ENCODE measurements at regions not wholly inside any gene's neighbourhood (a gene's known extent, or its start where the extent isn't known, plus 50 kb on each side); places are given as distances from the start of the nearest gene placed in this dataset.
"Not testable (repeated sequence)": the region's sequence is repeated elsewhere in the genome, so short reads cannot be mapped to it uniquely, and the experiment has no call there.

DNA sequence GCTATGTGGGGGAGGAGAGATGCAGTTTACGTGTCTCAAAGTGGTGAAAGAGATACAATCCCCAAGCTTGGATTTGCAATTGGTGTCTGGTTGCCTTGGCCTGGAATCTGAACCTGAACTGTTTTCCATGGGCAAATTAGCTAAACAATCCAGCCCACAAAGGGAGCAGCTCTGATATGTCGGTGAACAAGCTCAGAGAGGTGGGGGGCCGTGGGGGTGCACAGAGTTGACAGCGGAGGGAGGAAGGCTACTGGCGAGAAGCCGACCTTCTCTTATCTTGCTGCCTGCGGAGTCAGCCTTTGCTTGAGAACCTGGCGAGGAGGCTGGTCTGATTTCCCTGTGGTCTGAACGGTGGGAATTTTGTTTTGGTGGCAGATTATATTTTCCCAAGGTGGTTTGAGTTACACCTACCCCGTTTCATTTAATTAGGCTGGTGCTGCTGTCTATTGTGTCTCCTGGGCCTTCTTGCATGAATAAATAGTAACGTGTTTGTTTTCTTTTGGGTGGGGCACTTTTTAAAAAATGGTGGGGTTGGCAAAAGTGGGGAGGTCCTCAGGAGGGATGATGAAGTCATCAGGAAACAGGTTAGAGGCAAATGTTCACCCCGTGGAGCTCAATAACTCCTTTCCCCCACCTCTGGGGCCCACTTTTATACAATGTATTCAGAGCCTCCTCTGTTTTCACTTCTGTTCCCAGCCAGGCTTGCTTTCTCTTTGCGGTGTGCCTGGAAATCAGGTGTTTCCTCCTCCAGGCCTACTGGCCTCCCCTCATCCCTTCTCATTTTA is 80.9 kb upstream of the IGFBP5 start:
- DNase-seq (ENCODE audit: low read depth), result no peak

DNA sequence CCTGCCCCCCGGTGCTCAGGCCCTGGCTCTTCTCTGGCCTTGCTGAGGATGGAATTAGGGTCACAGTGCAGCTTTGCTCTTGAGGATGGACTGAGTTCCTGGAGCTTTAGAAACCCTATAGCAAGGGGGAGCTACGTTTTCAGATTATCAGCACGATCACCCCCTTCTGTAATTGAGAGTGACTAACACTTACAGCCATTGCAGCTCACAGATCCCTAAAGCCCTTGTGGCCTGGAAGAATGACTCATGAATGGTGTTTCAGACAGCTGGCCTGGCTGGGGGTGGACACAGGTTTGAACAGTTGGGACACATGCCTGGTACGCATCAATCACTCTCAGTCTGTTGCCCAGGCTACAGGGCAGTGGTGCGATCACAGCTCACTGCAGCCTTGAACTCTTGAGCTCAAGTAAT is 79.7 kb upstream of the IGFBP5 start:
- DNase-seq (ENCODE audit: low read depth), result peak; percentile 100

DNA sequence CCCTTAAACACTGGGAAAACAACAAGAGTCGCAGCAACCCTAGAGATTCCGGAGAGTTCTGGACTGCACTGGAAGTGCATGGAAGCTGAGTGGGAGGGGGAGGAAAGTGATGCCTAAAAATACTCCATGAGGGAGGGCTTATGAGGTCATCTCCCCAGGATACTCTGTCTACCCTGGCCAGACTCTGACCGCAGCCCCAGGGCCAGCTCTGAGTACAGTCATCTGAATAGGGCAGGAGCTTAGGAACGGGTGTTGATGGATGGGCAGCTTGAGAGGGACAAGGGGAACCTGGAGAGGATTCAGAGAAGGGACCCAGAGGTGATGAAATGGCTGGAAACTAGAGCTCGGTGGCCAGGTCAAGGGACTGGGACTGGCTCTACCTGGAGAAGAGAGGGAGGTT is 79.3 kb upstream of the IGFBP5 start:
- DNase-seq (ENCODE audit: low read depth), result peak; percentile 99

DNA sequence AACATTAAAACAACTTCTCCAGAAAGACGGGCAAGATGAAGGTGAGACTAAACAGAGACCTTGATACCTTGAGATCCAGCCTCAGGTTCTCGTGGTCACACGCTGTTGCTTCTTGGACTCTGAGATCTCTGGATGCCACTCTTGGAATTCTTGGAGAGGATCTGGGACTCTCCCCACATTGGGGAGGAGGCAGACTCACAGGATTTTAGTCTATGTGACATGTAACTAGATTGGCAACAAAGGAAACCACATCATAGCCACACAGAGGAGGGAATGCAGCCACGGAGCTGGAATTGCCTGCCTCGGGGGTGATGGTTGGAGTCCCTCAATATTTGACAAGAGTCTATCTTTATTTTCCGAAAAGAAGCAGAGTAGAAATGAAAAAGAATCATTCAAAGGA is 78.8 kb upstream of the IGFBP5 start:
- peak; percentile 93 for DNase-seq (ENCODE audit: low read depth)

DNA sequence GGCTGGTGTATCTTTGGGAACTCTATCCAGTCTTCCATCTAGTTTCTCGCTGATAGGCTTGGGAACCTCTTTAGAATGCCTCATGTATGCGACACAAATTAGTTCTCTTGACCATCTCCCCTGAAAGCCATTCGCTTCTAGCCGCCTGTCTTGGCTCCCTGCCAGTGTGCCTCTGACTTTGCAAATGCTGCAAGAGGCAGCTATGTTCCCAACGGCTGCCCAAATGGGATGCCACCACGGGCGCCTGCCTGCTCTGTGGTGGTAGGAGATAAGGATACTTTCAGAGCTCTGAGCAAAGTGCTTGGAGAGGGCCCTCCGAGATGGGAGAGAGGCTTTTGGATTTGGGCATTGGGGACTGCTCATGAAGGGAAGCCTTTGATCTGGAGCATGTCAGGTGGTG is 77.7 kb upstream of the IGFBP5 start:
- peak; percentile 59 for DNase-seq (ENCODE audit: low read depth)

DNA sequence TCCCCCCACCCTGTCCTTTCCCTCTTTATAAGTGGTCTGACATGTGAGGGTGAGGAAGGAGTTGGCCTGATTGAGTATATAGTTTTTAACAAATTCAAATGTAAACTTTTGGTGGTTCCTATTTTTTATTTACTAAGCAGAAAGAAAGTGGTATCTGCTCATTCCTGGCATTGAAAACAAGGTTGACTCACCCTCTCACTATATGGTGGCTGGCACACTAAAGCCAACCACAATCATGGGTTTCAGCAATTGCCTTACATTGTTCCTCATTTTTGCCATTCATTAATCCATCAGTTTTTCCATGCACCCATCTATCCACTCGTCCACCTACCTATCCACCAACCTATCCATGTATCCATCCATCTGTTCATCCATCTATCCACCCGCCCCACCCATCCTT is 75.4 kb upstream of the IGFBP5 start:
- DNase-seq (ENCODE audit: low read depth), result no peak

DNA sequence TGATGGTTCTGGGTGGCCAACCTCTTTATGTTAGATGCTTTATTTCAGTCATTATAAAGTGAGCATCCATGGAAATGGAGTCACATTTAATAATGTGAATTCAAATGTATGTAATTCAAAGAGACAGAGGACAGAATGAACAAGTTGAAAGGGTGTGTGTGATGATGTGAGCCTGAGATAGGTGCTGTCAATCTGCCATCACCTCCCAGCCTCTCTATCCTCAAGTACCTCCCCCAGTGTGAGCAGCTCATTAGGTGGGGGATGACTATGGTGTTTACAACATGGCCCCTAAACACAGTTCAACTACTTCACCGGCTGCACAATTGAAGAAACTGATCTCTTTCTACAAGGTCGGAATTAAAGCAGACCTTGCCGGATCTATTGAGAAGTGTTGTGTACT is 74.7 kb upstream of the IGFBP5 start:
- DNase-seq (ENCODE audit: low read depth), result no peak

DNA sequence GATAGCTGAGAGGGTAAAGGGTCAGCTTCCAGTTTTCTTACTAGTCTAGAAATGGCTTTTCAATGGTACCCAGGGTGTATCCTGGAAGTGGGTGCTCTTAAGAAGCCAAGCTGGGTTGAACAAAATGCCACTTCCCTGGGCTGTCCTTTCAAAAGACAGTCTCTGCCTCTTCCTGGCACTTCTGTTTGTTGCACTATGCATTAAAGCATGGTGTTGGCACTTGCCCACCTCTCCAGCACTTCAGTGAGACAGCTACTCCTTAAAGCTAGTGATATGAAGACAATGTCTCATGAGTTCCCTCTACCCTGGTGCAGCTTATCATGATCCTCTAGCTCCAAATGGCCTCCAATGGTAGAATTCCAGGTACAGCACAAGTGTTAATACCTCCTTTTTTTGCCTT is 74.3 kb upstream of the IGFBP5 start:
- DNase-seq (ENCODE audit: low read depth), result no peak

DNA sequence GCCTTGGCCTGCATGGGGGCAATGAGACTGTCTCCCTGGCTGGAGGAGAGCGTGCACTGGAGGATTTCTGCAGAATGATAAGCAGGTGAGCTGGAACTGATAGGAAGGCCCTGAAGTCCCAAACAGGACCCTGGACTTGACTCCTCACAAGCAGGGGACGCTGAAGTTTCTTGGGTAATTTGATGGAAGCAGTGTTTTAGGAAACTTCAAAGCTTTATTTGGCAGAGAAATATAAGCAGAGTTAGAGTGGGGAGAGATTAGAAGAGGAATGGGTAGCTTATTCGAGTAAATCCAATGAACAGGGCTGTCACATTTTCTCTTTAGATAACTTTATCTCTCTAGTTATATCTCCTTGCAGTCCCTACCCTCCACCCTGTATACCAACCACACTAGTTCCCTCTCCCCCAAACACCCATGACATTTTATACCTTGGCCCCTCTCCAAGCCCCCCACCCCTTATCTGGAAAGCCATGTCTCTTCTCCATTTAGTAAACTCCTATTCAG is 73.6 kb upstream of the IGFBP5 start:
- DNase-seq (ENCODE audit: low read depth), result no peak

DNA sequence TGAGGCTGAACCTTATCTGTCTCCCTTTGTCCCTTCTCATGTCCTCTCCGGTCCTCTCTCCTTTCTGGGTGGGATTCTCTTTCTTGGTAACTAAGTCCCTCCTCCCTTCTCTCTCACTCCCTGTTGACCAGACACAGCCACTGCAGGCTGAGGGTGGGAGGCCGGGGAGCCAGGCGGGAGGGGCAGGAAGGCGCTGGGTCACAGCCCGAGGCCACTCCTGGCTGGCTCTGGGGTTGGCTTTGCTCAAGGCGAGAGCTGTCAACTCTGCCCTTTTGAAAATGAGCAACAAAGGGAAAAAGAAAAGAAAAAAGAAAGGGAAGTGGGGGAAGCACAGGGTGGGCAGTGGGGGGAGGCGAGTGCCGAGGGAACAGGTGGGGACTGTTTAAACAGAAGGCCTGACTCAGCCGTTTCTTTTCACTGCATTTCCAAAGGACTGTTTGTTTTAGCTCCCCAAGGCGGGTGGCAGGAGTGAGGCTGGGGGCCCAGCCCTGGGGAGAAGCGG is 70.5 kb upstream of the IGFBP5 start:
- peak; percentile 27 for DNase-seq (ENCODE audit: low read depth)

DNA sequence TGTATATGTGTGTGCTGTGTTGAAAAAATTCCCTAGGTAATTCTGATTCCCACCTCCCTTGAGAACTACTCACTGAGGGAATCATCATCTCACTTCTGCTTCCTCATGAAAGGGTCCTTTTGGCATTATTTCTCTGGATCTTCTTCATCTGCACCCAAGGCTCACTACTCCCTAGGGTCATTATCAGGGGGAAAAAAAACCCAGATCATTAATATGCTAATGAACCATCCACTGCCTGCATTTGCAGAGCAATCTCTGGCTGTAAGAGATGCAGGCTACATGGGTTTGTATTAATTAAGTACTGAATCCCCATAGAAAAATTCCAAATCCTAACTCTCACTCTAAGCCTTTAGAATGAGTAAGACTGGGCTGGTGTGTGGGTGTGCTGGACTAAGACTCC is 68.0 kb upstream of the IGFBP5 start:
- no peak for DNase-seq (ENCODE audit: low read depth)

DNA sequence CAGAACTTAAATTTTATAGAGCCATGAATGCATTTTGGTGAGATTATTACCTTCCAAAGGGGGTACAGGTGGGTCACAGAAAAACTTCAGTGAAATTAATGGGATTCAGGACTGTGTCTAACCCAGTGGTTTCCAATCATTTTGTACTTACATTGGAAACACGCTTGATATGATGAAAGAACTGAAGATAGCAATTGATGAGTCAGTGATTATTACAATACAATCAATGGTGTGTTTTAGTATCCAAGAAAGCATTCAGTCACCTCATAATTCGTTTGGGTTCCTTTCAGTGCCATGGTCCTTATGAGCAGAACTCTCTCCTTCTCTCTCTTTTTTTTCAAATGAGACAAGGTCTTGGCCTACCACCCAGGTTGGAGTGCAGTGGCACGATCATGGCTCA is 66.5 kb upstream of the IGFBP5 start:
- no peak for DNase-seq (ENCODE audit: low read depth)

DNA sequence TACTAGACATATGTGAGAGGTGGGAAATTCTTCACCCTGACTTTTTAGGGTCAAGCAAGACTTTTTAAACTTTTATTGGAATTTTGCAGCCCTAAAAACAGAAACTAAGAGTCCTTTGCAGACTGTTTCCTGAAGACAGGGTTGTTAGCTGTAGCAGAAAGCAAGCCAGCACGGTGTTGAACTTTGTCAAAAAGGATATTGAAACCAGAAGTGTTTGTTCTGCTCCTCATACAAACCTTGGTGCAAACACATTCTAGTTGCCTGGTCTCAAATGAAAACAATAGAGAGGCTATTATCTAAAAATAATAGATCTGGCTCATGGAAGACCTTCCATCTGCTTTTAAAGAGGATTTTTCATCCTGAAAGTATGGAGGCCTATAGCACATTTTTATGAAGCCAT is 65.8 kb upstream of the IGFBP5 start:
- DNase-seq (ENCODE audit: low read depth), result no peak

DNA sequence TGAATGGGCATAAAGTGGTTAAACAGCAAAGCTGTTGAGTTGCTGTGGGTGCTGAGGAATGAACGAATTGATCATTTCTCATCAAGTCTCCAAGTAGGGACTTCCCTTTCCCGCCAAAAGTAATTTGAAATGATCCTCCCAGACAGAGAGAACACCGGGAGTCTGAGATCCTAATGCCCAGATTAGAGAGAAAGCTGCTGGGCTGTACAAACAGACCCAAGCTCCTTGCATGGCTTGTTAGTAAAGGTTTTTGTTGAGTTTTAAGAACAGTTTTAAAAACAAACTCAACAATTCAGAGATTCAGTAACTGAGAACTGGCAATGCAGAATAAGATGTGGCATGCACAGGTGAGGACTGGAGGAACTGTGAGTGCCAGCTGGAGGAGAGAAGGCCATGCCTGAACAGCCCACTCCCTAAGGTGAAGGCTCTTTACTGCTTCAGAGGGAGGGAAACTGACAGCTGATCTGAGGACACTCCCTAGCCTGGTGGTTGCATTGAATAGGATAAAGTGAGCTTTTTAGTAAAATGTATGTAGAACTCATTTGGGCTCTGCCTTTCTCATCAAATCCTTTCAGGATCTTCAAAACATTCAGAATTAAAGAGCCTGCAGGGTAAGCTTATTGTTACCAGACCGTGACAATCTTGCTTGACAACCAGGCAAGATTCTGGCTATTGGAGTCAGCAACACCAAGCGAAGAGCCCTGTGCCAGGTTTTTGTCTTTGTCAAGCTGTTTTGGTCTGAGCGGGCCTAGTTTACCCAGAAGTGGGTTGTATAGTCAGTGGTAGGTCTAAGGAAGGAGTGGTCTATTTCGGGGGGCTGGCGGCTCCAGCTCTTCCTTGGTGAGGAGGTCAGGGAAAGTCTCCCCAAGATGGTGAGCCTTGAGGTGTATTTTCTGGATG is 63.2 kb upstream of the IGFBP5 start:
- no peak for DNase-seq (ENCODE audit: low read depth)

DNA sequence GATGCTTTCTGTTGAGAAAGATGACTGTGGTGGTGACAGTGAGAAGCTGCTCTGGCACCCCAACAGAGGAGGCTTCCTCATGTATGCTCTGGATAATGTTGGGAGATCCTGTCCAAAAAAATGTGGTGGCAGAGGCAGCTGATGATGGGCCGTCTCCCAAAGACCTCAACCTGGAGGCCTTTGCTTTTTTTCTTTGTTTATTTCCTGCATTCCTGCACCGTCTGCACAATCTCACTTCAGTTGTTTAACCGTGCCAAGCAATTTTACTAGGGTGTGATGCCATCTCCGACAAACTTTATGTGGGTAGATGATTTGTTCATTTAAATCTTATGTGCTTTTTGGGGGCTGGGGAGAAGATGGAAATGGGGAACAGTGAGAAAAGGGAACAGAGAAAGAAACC is 62.2 kb upstream of the IGFBP5 start:
- DNase-seq (ENCODE audit: low read depth), result no peak

DNA sequence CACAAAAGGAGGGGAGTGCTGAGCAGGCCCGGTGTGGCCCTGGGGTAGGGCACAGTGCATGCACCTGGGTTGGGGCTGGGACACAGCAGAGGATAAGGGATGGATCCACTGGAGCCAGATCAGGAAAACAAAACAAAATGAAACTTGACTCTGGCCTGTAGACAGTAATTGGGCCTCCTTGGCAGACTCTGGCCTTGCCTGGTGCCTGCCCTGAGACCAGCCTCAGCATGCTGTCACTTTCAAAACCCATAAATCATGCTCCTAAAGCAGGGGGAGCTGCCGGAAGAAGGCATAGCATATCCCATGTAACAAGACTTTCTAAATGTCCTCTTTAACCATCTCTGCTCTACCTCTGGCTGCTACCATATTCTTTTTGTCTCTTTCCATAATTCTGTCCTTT is 61.1 kb upstream of the IGFBP5 start:
- no peak for DNase-seq (ENCODE audit: low read depth)

DNA sequence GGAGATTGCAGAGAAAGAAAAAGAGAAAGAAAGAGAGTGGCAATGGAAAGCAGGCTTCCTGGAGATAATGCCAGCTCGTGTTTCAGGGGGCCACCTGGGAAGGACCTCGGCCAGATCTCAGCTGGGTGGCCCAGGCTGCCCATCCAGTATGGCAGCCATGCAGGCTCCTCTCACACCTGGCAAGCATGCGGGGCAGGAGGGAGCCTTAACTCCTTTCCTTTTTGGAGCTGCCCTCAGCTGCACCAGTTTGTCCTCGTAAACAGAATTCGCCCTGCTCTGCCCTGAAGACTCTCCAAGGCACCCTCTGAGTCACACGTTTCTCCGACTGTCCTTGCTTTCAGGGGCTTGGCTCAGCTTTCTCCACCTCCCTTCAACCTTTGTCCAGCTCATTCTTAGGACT is 59.5 kb upstream of the IGFBP5 start:
- no peak for DNase-seq (ENCODE audit: low read depth)

DNA sequence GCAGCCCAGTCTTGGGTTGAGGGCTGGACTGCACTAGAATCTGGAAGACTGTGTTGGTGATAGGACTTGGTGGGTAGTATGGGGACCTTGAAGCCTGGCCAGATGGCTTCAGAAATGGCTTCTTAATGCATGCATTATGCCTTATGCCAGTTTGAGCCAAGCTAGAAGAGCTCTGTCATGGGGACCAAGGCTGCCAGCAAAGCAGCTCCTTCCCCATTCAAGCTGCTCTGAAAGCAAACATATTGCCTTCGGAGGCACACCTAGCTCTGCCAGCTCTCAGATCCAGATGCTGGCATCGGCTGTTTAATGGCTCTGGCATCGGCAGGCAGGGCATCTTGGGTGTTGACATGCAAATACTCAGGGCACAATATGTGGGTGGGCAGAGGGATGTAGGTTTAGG is 59.0 kb upstream of the IGFBP5 start:
- DNase-seq (ENCODE audit: low read depth), result no peak

DNA sequence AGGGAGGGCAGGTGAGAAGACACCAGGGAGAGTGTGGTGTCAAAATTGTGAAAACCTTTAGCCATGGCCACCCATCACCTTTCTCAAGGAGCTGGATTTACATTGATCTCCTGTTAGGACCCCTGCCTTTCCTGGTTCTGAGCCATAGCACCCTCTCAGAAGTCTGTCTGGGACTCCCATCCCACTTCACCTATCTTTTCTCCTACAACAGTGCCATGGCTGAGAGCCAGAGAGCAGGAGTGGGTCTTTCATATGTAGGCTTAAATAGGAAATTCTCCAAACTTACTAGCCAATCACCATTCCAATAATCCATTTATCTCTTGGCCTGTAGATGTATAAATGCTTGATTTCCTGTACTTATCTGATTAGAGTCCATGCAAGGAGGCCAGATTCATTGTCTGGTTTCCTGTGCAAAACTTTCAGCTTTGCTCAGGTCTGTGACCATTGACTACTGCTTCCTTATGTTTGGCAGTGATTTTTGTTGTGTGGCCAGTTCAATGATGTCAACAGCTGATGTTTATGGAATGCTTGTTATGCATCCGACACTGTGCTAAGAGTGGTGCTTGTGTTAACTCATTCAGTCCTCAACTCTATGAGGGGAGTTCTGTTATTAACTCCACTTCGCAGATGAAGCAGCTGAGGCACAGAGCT is 57.6 kb upstream of the IGFBP5 start:
- no peak for DNase-seq (ENCODE audit: low read depth)

DNA sequence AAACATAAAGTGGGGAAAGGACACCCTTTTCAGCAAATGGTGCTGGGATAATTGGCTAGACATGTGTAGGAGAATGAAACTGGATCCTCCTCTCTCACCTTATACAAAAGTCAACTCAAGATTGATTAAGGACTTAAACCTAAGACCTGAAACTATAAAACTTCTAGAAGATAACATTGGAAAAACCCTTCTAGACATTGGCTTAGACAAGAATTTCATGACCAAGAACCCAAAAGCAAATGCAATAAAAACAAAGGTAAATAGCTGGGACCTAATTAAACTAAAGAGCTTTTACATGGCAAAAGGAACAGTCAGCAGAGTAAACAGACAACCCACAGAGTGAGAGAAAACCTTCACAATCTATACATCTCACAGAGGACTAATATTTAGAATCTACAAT is 55.4 kb upstream of the IGFBP5 start:
- not testable (repeated sequence) for DNase-seq (ENCODE audit: low read depth)

DNA sequence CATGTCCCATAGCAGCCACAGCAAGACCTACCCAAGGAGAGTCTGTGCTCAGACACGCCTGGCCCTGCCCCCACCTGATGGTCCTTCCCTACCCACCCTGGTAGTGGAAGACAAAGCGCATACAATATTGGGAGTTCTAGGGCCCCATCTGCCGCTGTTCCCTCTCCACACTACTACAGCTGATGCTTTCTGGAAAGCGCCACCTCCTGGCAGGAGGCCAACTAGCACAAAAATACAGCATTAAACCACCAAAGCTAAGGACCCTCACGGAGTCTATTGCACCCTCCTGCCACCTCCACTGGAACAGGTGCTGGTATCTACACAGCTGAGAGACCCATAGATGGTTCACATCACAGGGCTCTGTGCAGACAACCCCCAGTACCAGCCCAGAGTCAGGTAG is 50.9 kb upstream of the IGFBP5 start:
- not testable (repeated sequence) for DNase-seq (ENCODE audit: low read depth)

DNA sequence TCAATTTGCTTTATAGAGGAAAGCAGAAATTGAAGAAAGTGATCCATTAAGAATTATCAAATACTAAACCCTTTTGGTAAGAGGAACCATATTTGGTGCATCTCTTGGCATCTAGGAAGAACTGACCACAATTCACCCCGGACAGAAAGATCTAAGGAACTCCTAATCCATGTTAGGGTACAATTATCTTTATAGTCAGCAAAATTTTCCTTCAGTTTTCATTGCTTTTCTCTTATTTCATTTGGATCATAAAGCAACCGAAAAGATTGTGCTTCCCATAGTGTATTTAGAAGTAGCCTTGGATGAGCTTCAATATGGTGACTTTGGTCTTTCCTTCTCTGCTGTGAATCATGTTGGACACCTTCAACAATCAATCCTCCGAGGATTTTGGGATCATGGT is 50.1 kb upstream of the IGFBP5 start:
- no peak for DNase-seq (ENCODE audit: low read depth)
